ENCODE measurements at regions not wholly inside any gene's neighbourhood (a gene's known extent, or its start where the extent isn't known, plus 50 kb on each side); places are given as distances from the start of the nearest gene placed in this dataset.

DNA sequence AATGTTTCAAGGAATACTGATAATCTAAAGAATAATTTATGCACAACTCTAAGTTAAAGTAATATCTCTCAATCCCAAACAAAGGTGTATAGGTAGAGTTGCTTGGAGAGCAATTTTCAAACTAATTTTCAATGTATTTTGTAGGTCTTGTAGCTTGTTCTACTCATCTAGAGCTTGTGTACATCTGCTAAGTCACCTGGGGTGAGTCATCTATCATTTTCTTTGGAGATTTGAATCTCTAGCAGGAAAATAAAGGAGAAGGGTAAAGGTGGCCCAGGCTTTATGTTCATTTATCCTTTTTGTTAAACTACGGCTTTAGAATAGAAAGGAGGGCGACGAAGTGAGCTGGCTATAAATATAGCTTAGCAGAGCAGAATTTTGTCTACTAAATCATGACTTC is 76.8 kb upstream of the THUMPD2 start:
- no peak for TF ChIP-seq SMC3 (IDR thresholded peaks at IDR 0.05; ENCODE audit: low read depth, low read length)
- TF ChIP-seq, protein P1, sequence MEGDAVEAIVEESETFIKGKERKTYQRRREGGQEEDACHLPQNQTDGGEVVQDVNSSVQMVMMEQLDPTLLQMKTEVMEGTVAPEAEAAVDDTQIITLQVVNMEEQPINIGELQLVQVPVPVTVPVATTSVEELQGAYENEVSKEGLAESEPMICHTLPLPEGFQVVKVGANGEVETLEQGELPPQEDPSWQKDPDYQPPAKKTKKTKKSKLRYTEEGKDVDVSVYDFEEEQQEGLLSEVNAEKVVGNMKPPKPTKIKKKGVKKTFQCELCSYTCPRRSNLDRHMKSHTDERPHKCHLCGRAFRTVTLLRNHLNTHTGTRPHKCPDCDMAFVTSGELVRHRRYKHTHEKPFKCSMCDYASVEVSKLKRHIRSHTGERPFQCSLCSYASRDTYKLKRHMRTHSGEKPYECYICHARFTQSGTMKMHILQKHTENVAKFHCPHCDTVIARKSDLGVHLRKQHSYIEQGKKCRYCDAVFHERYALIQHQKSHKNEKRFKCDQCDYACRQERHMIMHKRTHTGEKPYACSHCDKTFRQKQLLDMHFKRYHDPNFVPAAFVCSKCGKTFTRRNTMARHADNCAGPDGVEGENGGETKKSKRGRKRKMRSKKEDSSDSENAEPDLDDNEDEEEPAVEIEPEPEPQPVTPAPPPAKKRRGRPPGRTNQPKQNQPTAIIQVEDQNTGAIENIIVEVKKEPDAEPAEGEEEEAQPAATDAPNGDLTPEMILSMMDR (conservative IDR thresholded peaks at IDR 0.05; ENCODE audit: low read depth, low read length) = no peak
- TF ChIP-seq MAZ (IDR thresholded peaks at IDR 0.05; ENCODE audit: borderline replicate concordance, low read depth, low read length) = no peak
